Spleen (tissue), 11 donors: ENCODE measurements at regions not wholly inside any gene's neighbourhood (a gene's known extent, or its start where the extent isn't known, plus 50 kb on each side); places are given as distances from the start of the nearest gene placed in this dataset.

Source experiments
- DNase-seq: peaks from one replicate; pipeline ENCODE4 v3.0.0-alpha.2; 2020
- H3K27ac ChIP-seq, 8 donors: fragments of 200-600 bp; sonication (generic) in 7 of 8; 1 replicate in 4 of 8; 2 replicates in 4 of 8; pipeline versions ENCODE4 v1.5.0 to v1.8.0; 2016 to 2021; ENCODE audit warnings: inconsistent platforms in 4 of 8, mild to moderate bottlenecking in 4 of 8, moderate library complexity in 1 of 8
- H3K27me3 ChIP-seq, 7 donors: fragments of 200-600 bp; sonication (generic) in 6 of 7; replicated peaks in 1 of 7; 1 replicate in 4 of 7; 2 replicates in 3 of 7; pipeline versions ENCODE4 v1.5.0 to v1.8.0; 2016 to 2021; ENCODE audit warnings: inconsistent platforms in 3 of 7, mild to moderate bottlenecking in 1 of 7
- H3K36me3 ChIP-seq, 6 donors: fragments of 200-600 bp; sonication (generic) in 5 of 6; 1 replicate in 4 of 6; 2 replicates in 2 of 6; pipeline versions ENCODE4 v1.5.0 to v1.8.0; 2016 to 2021; ENCODE audit warnings: inconsistent platforms in 2 of 6
- H3K4me1 ChIP-seq, 6 donors: fragments of 200-600 bp; sonication (generic) in 5 of 6; 1 replicate in 3 of 6; 2 replicates in 3 of 6; pipeline versions ENCODE4 v1.5.0 to v1.8.0; 2016 to 2021; ENCODE audit warnings: inconsistent platforms in 3 of 6
- H3K4me3 ChIP-seq, 8 donors: fragments of 200-600 bp; sonication (generic) in 7 of 8; 1 replicate in 4 of 8; 2 replicates in 4 of 8; pipeline versions ENCODE4 v1.5.0 to v1.8.0; 2016 to 2021; ENCODE audit warnings: inconsistent platforms in 4 of 8, mild to moderate bottlenecking in 4 of 8, moderate library complexity in 2 of 8
- H3K9me3 ChIP-seq, 8 donors: fragments of 200-600 bp; sonication (generic) in 7 of 8; 1 replicate in 4 of 8; 2 replicates in 4 of 8; pipeline versions ENCODE4 v1.5.0 to v1.8.0; 2016 to 2021; ENCODE audit warnings: inconsistent platforms in 4 of 8
- CTCF ChIP-seq, 11 experiments: fragments of 200-600 bp in 7 of 11; fragments of 450-650 bp in 4 of 11; sonication (generic) in 4 of 11; IDR thresholded peaks in 8 of 11; conservative IDR thresholded peaks in 3 of 11; 1 replicate in 7 of 11; 2 replicates in 4 of 11; pipeline versions ENCODE4 v1.4.0 to v1.8.0; 2016 to 2021; ENCODE audit warnings: antibody characterized with exemption in 11 of 11, inconsistent platforms in 4 of 11, mild to moderate bottlenecking in 1 of 11
- POLR2A ChIP-seq, 3 donors: fragments of 450-650 bp; IDR thresholded peaks; one replicate each; pipeline ENCODE4 v1.5.1; 2017; ENCODE audit warnings: antibody characterized with exemption in 3 of 3, mild to moderate bottlenecking in 1 of 3
- POLR2AphosphoS5 ChIP-seq, 3 donors: sonication (generic); formaldehyde crosslinking; IDR thresholded peaks; one replicate each; pipeline ENCODE4 v1.5.1; 2017; ENCODE audit warnings: antibody characterized with exemption in 3 of 3
- WGBS, 5 donors: extraction: QIAGEN DNeasy Blood & Tissue Kit in 3 of 5; methylation state at CpG; one replicate each; pipeline versions ENCODE4 v1.1.5 to v1.1.7; 2013 to 2018; 5-methylcytosine and 5-hydroxymethylcytosine counted together
- intact Hi-C: fragments of 100-400 bp; cut with DNase I; formaldehyde crosslinking; loops from one replicate; pipeline ENCODE4 v1.15.0; 2023; ENCODE audit warnings: low total_unique reads
- donor health status: healthy with polysubstance abuse.
- donor health status: DM: no; HTN: no; CAD: no; lungs with moderate emphysema.
- donor health status: DM: no; HTN: no; CAD: no.
- donor health status: Bipolar disorder and iron deficiency.
- donor health status: healthy.
- donor health status: DM: no; HTN: no; CAD: no.
- donor health status: DM: yes; HTN: yes; CAD: no.

DNA sequence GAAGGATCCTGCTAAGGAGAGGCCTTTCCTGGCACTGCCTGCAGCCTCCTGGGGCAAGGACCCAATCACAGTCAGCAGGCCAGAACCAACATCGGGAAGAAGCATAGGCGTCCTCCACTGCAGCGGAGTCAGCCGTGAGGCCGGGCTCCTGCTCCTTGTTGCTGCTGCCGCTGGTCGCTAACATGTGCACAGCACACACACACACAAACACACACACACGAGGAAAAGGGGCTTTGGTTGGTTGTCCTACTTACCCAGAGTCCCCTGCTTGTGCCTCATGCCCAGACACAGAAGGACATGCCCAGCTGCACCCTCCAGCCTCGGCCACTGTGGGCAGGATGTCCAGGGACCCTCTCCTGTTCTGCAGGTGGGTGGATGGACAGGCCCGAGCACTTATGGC lies 209.4 kb downstream of the GLI2 start:
- DNase-seq: no peak
- H3K4me1 ChIP-seq: no peaks in the 10 kb centered on the region
- TF ChIP-seq POLR2A (IDR thresholded peaks at IDR 0.05): no peak
- TF ChIP-seq CTCF (IDR thresholded peaks at IDR 0.05 in 8 of 11, conservative IDR thresholded peaks at IDR 0.05 in 3 of 11): no peak
- TF ChIP-seq POLR2AphosphoS5 (IDR thresholded peaks at IDR 0.05): no peak
- H3K27me3 ChIP-seq: no peaks in the 10 kb centered on the region
- no peaks in the 10 kb centered on the region for H3K36me3 ChIP-seq
- no peaks in the 10 kb centered on the region for H3K9me3 ChIP-seq
- H3K27ac ChIP-seq: no peak overlapping the region
- 69 to 83% (median 79%) methylated on average over 7 to 10 of the region's 10 CpGs for WGBS, 5 donors
- intact Hi-C loops: no loop called here
- no peak overlapping the region for H3K4me3 ChIP-seq

DNA sequence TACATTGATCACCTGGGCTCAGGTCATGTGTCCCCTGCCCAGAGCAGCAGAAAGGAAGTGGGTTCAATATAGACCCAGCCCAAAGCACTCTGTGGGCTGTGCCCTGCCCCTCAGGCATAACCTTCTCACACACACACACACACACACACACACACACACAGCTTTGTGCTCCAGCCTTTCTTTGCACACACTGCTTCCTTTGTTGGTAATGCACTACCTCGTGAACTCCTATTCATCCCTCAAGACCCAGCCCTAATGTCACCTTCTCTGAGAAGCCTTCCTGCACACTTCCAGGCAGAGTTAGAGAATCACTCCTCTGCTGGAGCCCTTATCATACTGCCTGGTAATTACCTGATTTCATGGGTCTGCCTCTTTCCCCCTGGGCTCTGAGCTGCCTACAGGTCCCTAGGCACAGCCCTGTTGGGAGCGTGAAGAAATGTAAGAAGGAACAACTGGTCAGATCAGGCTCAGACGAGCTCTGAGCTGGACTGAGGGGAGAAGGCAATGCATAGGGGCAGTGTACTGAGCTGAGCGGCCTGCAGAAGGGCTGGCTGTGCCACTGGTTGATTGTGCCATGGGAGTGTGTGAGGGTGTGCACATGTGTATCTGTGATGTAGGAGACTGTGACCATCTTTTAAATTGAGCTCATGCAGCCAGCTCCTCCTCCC lies 210.3 kb downstream of the GLI2 start:
- 85 to 98% (median 89%) methylated on average over 4 of the region's 4 CpGs for WGBS, 5 donors
- Histone ChIP-seq H3K9me3 (no peaks in the 10 kb centered on the region), H3K27me3 (peaks cover 0 to under 1% (median 0%) of the 10 kb centered on the region in 7 donors), H3K36me3 (no peaks in the 10 kb centered on the region), H3K4me3 (no peak overlapping the region), H3K4me1 (no peaks in the 10 kb centered on the region), H3K27ac (no peak overlapping the region)
- no peak for DNase-seq
- no peak for TF ChIP-seq POLR2AphosphoS5 (IDR thresholded peaks at IDR 0.05)
- TF ChIP-seq CTCF (IDR thresholded peaks at IDR 0.05 in 8 of 11, conservative IDR thresholded peaks at IDR 0.05 in 3 of 11): no peak
- intact Hi-C loops: no loop called here

GRCh38 chr2:120947327-120947726 lies 211.7 kb downstream of the GLI2 start:
- intact Hi-C loops: no loop called here
- TF ChIP-seq POLR2A (IDR thresholded peaks at IDR 0.05): no peak
- TF ChIP-seq POLR2AphosphoS5 (IDR thresholded peaks at IDR 0.05): no peak
- no peak for TF ChIP-seq CTCF (IDR thresholded peaks at IDR 0.05 in 8 of 11, conservative IDR thresholded peaks at IDR 0.05 in 3 of 11)

GRCh38 chr2:120947982-120948661 lies 212.5 kb downstream of the GLI2 start:
- Histone ChIP-seq H3K4me3 (no peak overlapping the region), H3K27ac (no peak overlapping the region), H3K4me1 (no peaks in the 10 kb centered on the region), H3K36me3 (no peaks in the 10 kb centered on the region), H3K9me3 (no peaks in the 10 kb centered on the region), H3K27me3 (peaks cover 0 to 8% (median 0%) of the 10 kb centered on the region in 7 donors)
- no peak for DNase-seq
- TF ChIP-seq POLR2AphosphoS5 (IDR thresholded peaks at IDR 0.05) (no peak), POLR2A (IDR thresholded peaks at IDR 0.05) (no peak), CTCF (IDR thresholded peaks at IDR 0.05 in 8 of 11, conservative IDR thresholded peaks at IDR 0.05 in 3 of 11) (no peak)
- intact Hi-C loops: no loop called here
- 85 to 90% (median 88%) methylated on average over 1 to 10 of the region's 10 CpGs for WGBS, 5 donors

More at GRCh38 chr2:120947327-120947726, 211.7 kb downstream of the GLI2 start:
- DNase-seq: no peak
- Histone ChIP-seq H3K27ac (no peak overlapping the region), H3K27me3 (peaks cover 0 to 8% (median 0%) of the 10 kb centered on the region in 7 donors), H3K4me1 (no peaks in the 10 kb centered on the region), H3K9me3 (no peaks in the 10 kb centered on the region), H3K4me3 (no peak overlapping the region), H3K36me3 (no peaks in the 10 kb centered on the region)
- WGBS, 5 donors: 93 to 100% (median 95%) methylated on average over 5 of the region's 5 CpGs
